Myocyte (in vitro differentiated cells): ENCODE measurements at regions not wholly inside any gene's neighbourhood (a gene's known extent, or its start where the extent isn't known, plus 50 kb on each side); places are given as distances from the start of the nearest gene placed in this dataset.

Source experiments
- DNase-seq: peaks from one replicate; pipeline ENCODE4 v3.0.0-alpha.2; 2012; ENCODE audit warnings: low read depth

DNA sequence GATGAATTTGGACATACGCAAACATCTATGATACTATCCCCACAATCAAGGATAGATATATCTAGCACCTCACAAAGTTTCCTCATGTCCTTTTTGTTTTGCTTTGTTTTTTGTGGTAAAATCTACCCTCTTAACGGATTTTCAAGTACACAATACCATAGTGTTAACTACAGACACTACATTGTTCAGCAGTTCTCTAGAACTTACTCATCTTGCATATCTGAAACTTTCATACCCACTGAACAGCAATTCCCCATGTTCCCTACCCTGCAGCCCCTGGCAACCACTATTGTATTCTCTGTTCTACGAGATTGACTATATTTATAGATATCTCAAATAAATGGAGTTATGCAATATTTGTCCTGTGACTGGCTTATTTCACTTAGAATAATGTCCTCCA lies 58.1 kb upstream of the TJP1 start:
- no peak for DNase-seq

DNA sequence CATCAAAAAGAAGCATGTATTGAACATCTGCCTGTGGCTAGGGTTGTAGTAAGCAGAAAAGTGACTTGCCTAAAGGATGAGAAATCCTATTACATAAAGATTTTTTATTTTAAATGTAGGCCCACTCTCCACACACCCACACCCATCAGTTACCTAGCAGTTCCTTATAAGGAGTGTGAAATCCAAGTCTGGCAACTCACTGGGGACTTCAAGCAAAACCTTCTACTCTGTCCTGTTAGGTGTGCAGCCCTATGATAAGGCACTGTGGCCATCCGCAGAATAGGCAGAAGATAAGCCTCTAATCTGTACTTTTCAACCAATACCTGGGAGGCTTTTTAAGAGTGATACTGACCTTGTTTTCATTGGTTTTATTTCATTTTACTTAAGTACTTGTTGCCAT lies 52.7 kb upstream of the TJP1 start:
- DNase-seq: no peak

DNA sequence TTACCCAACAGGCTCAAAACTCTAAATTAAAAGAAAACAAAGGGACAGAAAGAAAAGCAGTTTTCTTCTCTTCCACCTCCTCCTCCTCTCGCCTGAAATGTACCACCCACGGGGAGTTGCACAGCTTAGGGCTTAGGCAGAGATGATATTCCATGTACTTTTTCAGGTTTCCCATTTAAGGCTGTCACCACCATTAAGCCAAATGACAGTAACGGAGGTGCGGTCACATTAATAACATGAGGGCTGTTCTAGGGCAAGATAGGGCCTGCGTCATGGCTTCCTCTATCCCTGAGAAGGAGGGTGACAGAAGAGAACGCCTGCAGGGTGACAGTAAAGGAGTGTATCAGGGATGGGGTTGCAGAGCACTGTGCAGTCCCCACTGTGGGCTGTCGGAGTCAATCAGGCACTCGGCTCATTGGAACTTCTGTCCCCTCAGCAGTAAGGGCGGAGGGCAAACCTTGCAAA lies 51.7 kb upstream of the TJP1 start:
- DNase-seq: no peak

DNA sequence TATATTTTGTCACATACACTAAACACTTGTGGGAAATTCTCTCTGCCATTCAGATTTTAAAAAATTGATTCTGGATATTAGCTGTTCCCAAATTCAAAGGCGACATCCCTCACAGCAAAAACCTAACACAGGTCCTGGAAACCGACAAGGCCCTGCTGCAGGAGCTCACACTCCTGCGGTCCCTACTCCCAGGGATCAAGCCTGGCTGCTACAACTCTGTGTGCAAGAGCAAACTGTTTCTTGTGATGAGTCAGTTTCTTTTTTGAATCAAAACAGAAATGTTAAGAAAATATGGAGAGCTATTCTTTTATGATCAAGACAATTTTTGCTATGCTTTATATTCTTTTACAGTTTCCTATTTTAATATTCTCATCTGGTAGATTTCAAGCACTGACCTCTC lies 51.0 kb upstream of the TJP1 start:
- DNase-seq: no peak

DNA sequence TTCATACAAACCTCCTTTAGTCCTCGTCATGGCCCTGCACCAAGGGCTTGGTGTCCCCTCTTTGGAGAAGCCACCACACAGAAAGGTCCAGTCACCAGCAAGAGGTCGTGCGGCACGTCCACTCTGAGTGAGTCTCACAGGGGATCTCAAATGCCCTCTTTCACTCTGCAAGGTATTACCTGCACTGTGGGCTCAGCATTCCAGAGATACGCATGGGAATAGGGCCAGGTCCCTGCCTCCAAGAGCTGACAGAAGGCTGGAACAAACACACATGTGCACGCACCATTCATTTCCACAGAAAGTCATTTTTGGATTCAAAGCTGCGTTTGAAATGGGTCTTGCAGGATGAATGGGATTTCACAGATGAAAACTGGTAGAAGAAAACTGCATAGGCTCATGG lies 50.4 kb upstream of the TJP1 start:
- DNase-seq: no peak
